ENCODE measurements at regions not wholly inside any gene's neighbourhood (a gene's known extent, or its start where the extent isn't known, plus 50 kb on each side); places are given as distances from the start of the nearest gene placed in this dataset.

- Histone ChIP-seq H3K27me3 (ENCODE audit: insufficient read depth, low read length) (no peaks in the 10 kb centered on the region), H3K4me1 (ENCODE audit: insufficient read depth, low read length) (no peaks in the 10 kb centered on the region), H3K9me3 (ENCODE audit: low read depth, low read length) (no peaks in the 10 kb centered on the region), H3K4me3 (ENCODE audit: low read length) (no peak overlapping the region)
These were observed 67.8 kb upstream of the NAA20 start for GRCh38 chr20:19949195-19949867.

- Histone ChIP-seq H3K27me3 (ENCODE audit: insufficient read depth, low read length) (no peaks in the 10 kb centered on the region), H3K4me3 (ENCODE audit: low read length) (no peak overlapping the region), H3K4me1 (ENCODE audit: insufficient read depth, low read length) (no peaks in the 10 kb centered on the region), H3K9me3 (ENCODE audit: low read depth, low read length) (no peaks in the 10 kb centered on the region)
These were observed 67.1 kb upstream of the NAA20 start for GRCh38 chr20:19950042-19950441.

- no peak overlapping the region for H3K4me3 ChIP-seq (ENCODE audit: low read length)
- no peaks in the 10 kb centered on the region for H3K4me1 ChIP-seq (ENCODE audit: insufficient read depth, low read length)
- no peaks in the 10 kb centered on the region for H3K9me3 ChIP-seq (ENCODE audit: low read depth, low read length)
- H3K27me3 ChIP-seq (ENCODE audit: insufficient read depth, low read length), result no peaks in the 10 kb centered on the region
These were observed 64.8 kb upstream of the NAA20 start for GRCh38 chr20:19952392-19952791.

- no peaks in the 10 kb centered on the region for H3K27me3 ChIP-seq (ENCODE audit: insufficient read depth, low read length)
- H3K9me3 ChIP-seq (ENCODE audit: low read depth, low read length), result no peaks in the 10 kb centered on the region
- H3K4me1 ChIP-seq (ENCODE audit: insufficient read depth, low read length), result no peaks in the 10 kb centered on the region
- no peak overlapping the region for H3K4me3 ChIP-seq (ENCODE audit: low read length)
These were observed 63.6 kb upstream of the NAA20 start for GRCh38 chr20:19953606-19954005.

- Histone ChIP-seq H3K4me1 (ENCODE audit: insufficient read depth, low read length) (peaks cover 5% of the 10 kb centered on the region), H3K27me3 (ENCODE audit: insufficient read depth, low read length) (no peaks in the 10 kb centered on the region), H3K9me3 (ENCODE audit: low read depth, low read length) (no peaks in the 10 kb centered on the region), H3K4me3 (ENCODE audit: low read length) (no peak overlapping the region)
These were observed 60.2 kb upstream of the NAA20 start for GRCh38 chr20:19956976-19957375.

- Histone ChIP-seq H3K4me3 (ENCODE audit: low read length) (no peak overlapping the region), H3K9me3 (ENCODE audit: low read depth, low read length) (no peaks in the 10 kb centered on the region), H3K27me3 (ENCODE audit: insufficient read depth, low read length) (no peaks in the 10 kb centered on the region), H3K4me1 (ENCODE audit: insufficient read depth, low read length) (peaks cover 5% of the 10 kb centered on the region)
These were observed 58.9 kb upstream of the NAA20 start for GRCh38 chr20:19958219-19958618.

- Histone ChIP-seq H3K4me1 (ENCODE audit: insufficient read depth, low read length) (peaks cover 5% of the 10 kb centered on the region), H3K27me3 (ENCODE audit: insufficient read depth, low read length) (no peaks in the 10 kb centered on the region), H3K9me3 (ENCODE audit: low read depth, low read length) (no peaks in the 10 kb centered on the region), H3K4me3 (ENCODE audit: low read length) (no peak overlapping the region)
These were observed 58.2 kb upstream of the NAA20 start for GRCh38 chr20:19958928-19959327.

GRCh38 chr20:19960745-19961144 lies 56.4 kb upstream of the NAA20 start:
- peaks cover 12% of the 10 kb centered on the region for H3K4me1 ChIP-seq (ENCODE audit: insufficient read depth, low read length)
- no peaks in the 10 kb centered on the region for H3K27me3 ChIP-seq (ENCODE audit: insufficient read depth, low read length)
- H3K9me3 ChIP-seq (ENCODE audit: low read depth, low read length), result no peaks in the 10 kb centered on the region
- H3K4me3 ChIP-seq (ENCODE audit: low read length), result no peak overlapping the region

GRCh38 chr20:19961293-19961692 lies 55.9 kb upstream of the NAA20 start:
- no peaks in the 10 kb centered on the region for H3K27me3 ChIP-seq (ENCODE audit: insufficient read depth, low read length)
- no peaks in the 10 kb centered on the region for H3K9me3 ChIP-seq (ENCODE audit: low read depth, low read length)
- no peak overlapping the region for H3K4me3 ChIP-seq (ENCODE audit: low read length)
- H3K4me1 ChIP-seq (ENCODE audit: insufficient read depth, low read length), result peaks cover 12% of the 10 kb centered on the region

GRCh38 chr20:19962958-19963357 lies 54.2 kb upstream of the NAA20 start:
- Histone ChIP-seq H3K9me3 (ENCODE audit: low read depth, low read length) (no peaks in the 10 kb centered on the region), H3K4me1 (ENCODE audit: insufficient read depth, low read length) (peaks cover 12% of the 10 kb centered on the region), H3K27me3 (ENCODE audit: insufficient read depth, low read length) (no peaks in the 10 kb centered on the region), H3K4me3 (ENCODE audit: low read length) (no peak overlapping the region)

GRCh38 chr20:19964289-19965265 lies 52.6 kb upstream of the NAA20 start:
- no peaks in the 10 kb centered on the region for H3K9me3 ChIP-seq (ENCODE audit: low read depth, low read length)
- H3K27me3 ChIP-seq (ENCODE audit: insufficient read depth, low read length), result no peaks in the 10 kb centered on the region
- H3K4me1 ChIP-seq (ENCODE audit: insufficient read depth, low read length), result peaks cover 15% of the 10 kb centered on the region
- H3K4me3 ChIP-seq (ENCODE audit: low read length), result no peak overlapping the region

GRCh38 chr20:19966840-19967239 lies 50.3 kb upstream of the NAA20 start:
- H3K27me3 ChIP-seq (ENCODE audit: insufficient read depth, low read length), result no peaks in the 10 kb centered on the region
- no peaks in the 10 kb centered on the region for H3K9me3 ChIP-seq (ENCODE audit: low read depth, low read length)
- H3K4me1 ChIP-seq (ENCODE audit: insufficient read depth, low read length), result peaks cover 22% of the 10 kb centered on the region
- no peak overlapping the region for H3K4me3 ChIP-seq (ENCODE audit: low read length)

Data from mononuclear cell (primary cell).